H1 (cell line): ENCODE measurements at regions not wholly inside any gene's neighbourhood (a gene's known extent, or its start where the extent isn't known, plus 50 kb on each side); places are given as distances from the start of the nearest gene placed in this dataset.

Source experiments
- CTCF ChIA-PET: fragments of 300-600 bp; sonication (Branson Sonifier 250); formaldehyde crosslinking; loops from one replicate; lab custom pipeline; 2021; ENCODE audit not compliant: partially characterized antibody; lab: Charles Lee
- POLR2A ChIA-PET: fragments of 300-600 bp; sonication (Branson Sonifier 250); formaldehyde crosslinking; loops from one replicate; lab custom pipeline; 2021; ENCODE audit warnings: inconsistent platforms; ENCODE audit not compliant: partially characterized antibody; lab: Charles Lee
- DNase-seq, 2 experiments: peaks; one replicate each; pipeline versions ENCODE4 v3.0.0 to v3.0.0-alpha.2; 2010 to 2022; ENCODE audit warnings: low spot score in 2 of 2, low read depth in 1 of 2, mixed read lengths in 1 of 2
- FAIRE-seq: peaks from 2 replicates; lab custom pipeline; 2011; peaks lifted over from hg19 to GRCh38; lab: Jason Lieb, UNC
- H2AFZ ChIP-seq: 2 replicates; pipeline ENCODE4 v1.8.1; 2012; ENCODE audit warnings: low read length, inconsistent platforms
- H2AK5ac ChIP-seq: 2 replicates; pipeline ENCODE4 v1.6.1; 2013; ENCODE audit warnings: low read depth, low read length
- H2BK120ac ChIP-seq: replicated peaks from 2 replicates; pipeline ENCODE3; 2013; ENCODE audit warnings: low read depth, low read length, inconsistent platforms
- H2BK12ac ChIP-seq: 2 replicates; pipeline ENCODE4 v1.6.1; 2013; ENCODE audit warnings: low read depth, low read length
- H2BK15ac ChIP-seq: 2 replicates; pipeline ENCODE4 v1.6.1; 2013; ENCODE audit warnings: low read length
- H2BK20ac ChIP-seq: 2 replicates; pipeline ENCODE4 v1.6.1; 2013; ENCODE audit warnings: low read length
- H2BK5ac ChIP-seq: 2 replicates; pipeline ENCODE4 v1.6.1; 2013; ENCODE audit warnings: low read depth, low read length
- H3K14ac ChIP-seq: 2 replicates; pipeline ENCODE4 v1.6.1; 2013; ENCODE audit warnings: inconsistent platforms; ENCODE audit not compliant: insufficient read length
- H3K18ac ChIP-seq: 2 replicates; pipeline ENCODE4 v1.6.1; 2013; ENCODE audit warnings: low read length; ENCODE audit errors: extremely low read depth
- H3K23ac ChIP-seq: 2 replicates; pipeline ENCODE4 v1.6.1; 2013; ENCODE audit warnings: inconsistent platforms; ENCODE audit not compliant: insufficient read length
- H3K23me2 ChIP-seq: 2 replicates; pipeline ENCODE4 v1.6.1; 2013; ENCODE audit warnings: low read depth, low read length
- H3K27ac ChIP-seq: 2 replicates; pipeline ENCODE4 v1.6.1; 2011; ENCODE audit warnings: low read depth, low read length, inconsistent platforms
- H3K27me3 ChIP-seq, 4 experiments: replicated peaks in 1 of 4; 1 replicate in 1 of 4; 2 replicates in 3 of 4; pipeline versions ENCODE4 v1.6.1 to v1.8.1; 2011 to 2013; ENCODE audit warnings: low read length in 3 of 4, mild to moderate bottlenecking in 3 of 4, inconsistent platforms in 2 of 4, mixed read lengths in 2 of 4, moderate library complexity in 1 of 4; ENCODE audit not compliant: control insufficient read depth in 3 of 4, insufficient read depth in 3 of 4; ENCODE audit errors: extremely low read depth in 1 of 4
- H3K36me3 ChIP-seq, 4 experiments: 2 replicates each; pipeline versions ENCODE4 v1.6.1 to v1.8.1; 2011 to 2013; ENCODE audit warnings: mild to moderate bottlenecking in 4 of 4, low read length in 3 of 4, moderate library complexity in 2 of 4, control low read depth in 1 of 4, inconsistent platforms in 1 of 4; ENCODE audit not compliant: insufficient read depth in 4 of 4, control insufficient read depth in 2 of 4
- H3K4ac ChIP-seq: replicated peaks from 2 replicates; pipeline ENCODE3; 2013; ENCODE audit warnings: low read length, low read depth, mixed read lengths, inconsistent platforms; ENCODE audit not compliant: insufficient read length
- H3K4me1 ChIP-seq, 4 experiments: replicated peaks in 1 of 4; 1 replicate in 1 of 4; 2 replicates in 3 of 4; pipeline versions ENCODE4 v1.6.1 to v1.8.1; 2011 to 2013; ENCODE audit warnings: low read length in 3 of 4, inconsistent platforms in 2 of 4, mixed read lengths in 1 of 4; ENCODE audit not compliant: insufficient read depth in 4 of 4, control insufficient read depth in 3 of 4
- H3K4me2 ChIP-seq, 2 experiments: 2 replicates each; pipeline versions ENCODE4 v1.6.1 to v1.8.1; 2011 to 2013; ENCODE audit warnings: low read depth in 2 of 2, low read length in 2 of 2, control low read depth in 1 of 2, inconsistent platforms in 1 of 2, mild to moderate bottlenecking in 1 of 2; ENCODE audit not compliant: insufficient read depth in 1 of 2
- H3K4me3 ChIP-seq, 4 experiments: fragments of 200-600, 300-600 bp in 1 of 4; sonication (generic), shearing (Covaris generic), sonication (Bioruptor Twin) in 1 of 4; 2 replicates each; pipeline versions ENCODE4 v1.5.1 to v1.8.1; 2011 to 2016; ENCODE audit warnings: low read length in 4 of 4, low read depth in 3 of 4, control low read depth in 2 of 4, inconsistent platforms in 2 of 4, mild to moderate bottlenecking in 2 of 4, mixed read lengths in 1 of 4, moderate library complexity in 1 of 4; ENCODE audit not compliant: insufficient read depth in 2 of 4; ENCODE audit errors: extremely low read depth in 1 of 4
- H3K56ac ChIP-seq: replicated peaks from 2 replicates; pipeline ENCODE3; 2013; ENCODE audit warnings: low read depth, mild to moderate bottlenecking, mixed read lengths, low read length, inconsistent platforms; ENCODE audit not compliant: insufficient read length
- H3K79me1 ChIP-seq: 2 replicates; pipeline ENCODE4 v1.6.1; 2013; ENCODE audit warnings: low read depth, low read length, control low read depth
- H3K79me2 ChIP-seq, 2 experiments: 2 replicates each; pipeline versions ENCODE4 v1.6.1 to v1.8.1; 2012 to 2013; ENCODE audit warnings: low read length in 2 of 2, mild to moderate bottlenecking in 2 of 2, inconsistent platforms in 1 of 2; ENCODE audit not compliant: insufficient read depth in 2 of 2, control insufficient read depth in 1 of 2
- H3K9ac ChIP-seq, 4 experiments: replicated peaks in 1 of 4; 1 replicate in 1 of 4; 2 replicates in 3 of 4; pipeline versions ENCODE4 v1.6.1 to v1.8.1; 2011 to 2013; ENCODE audit warnings: low read depth in 3 of 4, low read length in 3 of 4, control low read depth in 2 of 4, mild to moderate bottlenecking in 2 of 4, moderate library complexity in 2 of 4, inconsistent platforms in 1 of 4; ENCODE audit errors: extremely low read depth in 1 of 4
- H3K9me3 ChIP-seq, 2 experiments: 2 replicates each; pipeline versions ENCODE4 v1.6.1 to v1.8.1; 2012 to 2013; ENCODE audit warnings: mild to moderate bottlenecking in 2 of 2, moderate library complexity in 2 of 2, control low read depth in 1 of 2, inconsistent platforms in 1 of 2, low read depth in 1 of 2, low read length in 1 of 2, mixed read lengths in 1 of 2; ENCODE audit not compliant: insufficient read depth in 2 of 2
- H4K20me1 ChIP-seq, 2 experiments: replicated peaks in 1 of 2; 2 replicates each; pipeline versions ENCODE3 to v1.8.1; 2011 to 2013; ENCODE audit warnings: inconsistent platforms in 2 of 2, low read length in 2 of 2, mild to moderate bottlenecking in 1 of 2; ENCODE audit not compliant: insufficient read depth in 2 of 2, control insufficient read depth in 1 of 2
- H4K5ac ChIP-seq: 2 replicates; pipeline ENCODE4 v1.6.1; 2013; ENCODE audit warnings: low read length, low read depth, mixed read lengths, inconsistent platforms; ENCODE audit not compliant: insufficient read length
- H4K8ac ChIP-seq: 2 replicates; pipeline ENCODE4 v1.8.0; 2013; ENCODE audit warnings: mild to moderate bottlenecking, moderate library complexity, low read length, inconsistent platforms; ENCODE audit not compliant: insufficient read depth; ENCODE audit errors: extremely low read depth
- H4K91ac ChIP-seq: replicated peaks from 2 replicates; pipeline ENCODE3; 2013; ENCODE audit warnings: low read length, mixed read lengths, inconsistent platforms; ENCODE audit not compliant: insufficient read length
- NANOG ChIP-seq: IDR thresholded peaks from 2 replicates; pipeline ENCODE4 v1.6.1; 2011; ENCODE audit warnings: low read length, low read depth, mild to moderate bottlenecking, inconsistent platforms; ENCODE audit not compliant: insufficient read depth, poor library complexity, severe bottlenecking
- SP4 ChIP-seq: IDR thresholded peaks from 2 replicates; pipeline ENCODE4 v1.6.1; 2012; ENCODE audit warnings: low read length, inconsistent platforms
- TBP ChIP-seq: IDR thresholded peaks from 2 replicates; pipeline ENCODE4 v1.6.1; 2011; ENCODE audit warnings: low read depth, low read length, improper control_type of control experiment
- ZNF274 ChIP-seq: IDR thresholded peaks from 2 replicates; pipeline ENCODE4 v1.7.0; 2012; ENCODE audit warnings: low read length, borderline replicate concordance; ENCODE audit errors: extremely low read depth
- WGBS, 2 experiments: shearing (Covaris generic) in 1 of 2; methylation state at CpG; one replicate each; pipeline versions ENCODE4 v1.1.6 to v1.1.7; 2013 to 2015; ENCODE audit warnings: low lambda C conversion rate in 2 of 2, mixed read lengths in 2 of 2, inconsistent platforms in 1 of 2, low coverage in 1 of 2, missing lambda C conversion rate in 1 of 2; ENCODE audit not compliant: insufficient replicate concordance in 2 of 2, insufficient coverage in 1 of 2, insufficient read length in 1 of 2; ENCODE audit errors: extremely low coverage in 1 of 2, missing lambda C conversion rate in 1 of 2; 5-methylcytosine and 5-hydroxymethylcytosine counted together
- TF ChIP-seq, protein P1 (sequence below): IDR thresholded peaks from 2 replicates; pipeline ENCODE4 v1.6.1; 2011; ENCODE audit warnings: low read length, improper control_type of control experiment

DNA sequence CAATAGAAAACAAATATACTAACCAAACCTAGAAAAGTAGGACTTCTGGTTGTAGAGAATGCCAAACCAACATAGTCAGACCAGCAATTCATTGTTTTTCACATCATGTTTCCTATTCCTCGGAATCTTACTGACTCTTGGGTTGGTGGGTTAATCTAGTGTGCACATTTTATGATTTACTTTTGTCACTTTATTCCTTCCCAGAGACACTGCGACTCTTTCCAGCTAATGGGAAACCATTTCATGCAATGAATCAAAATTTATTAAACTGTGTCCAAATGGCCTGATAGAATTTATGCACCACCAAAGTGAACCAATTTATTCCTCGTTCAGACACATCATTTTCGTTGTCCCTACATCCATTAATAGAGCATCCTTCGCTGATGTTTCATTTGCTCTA is 464.9 kb downstream of the RPS29 start:
- Histone ChIP-seq H2BK20ac (no peak overlapping the region), H3K9ac (no peak overlapping the region), H3K4me2 (no peak overlapping the region), H4K8ac (no peak overlapping the region), H3K27ac (no peak overlapping the region), H2AFZ (no peak overlapping the region), H2AK5ac (no peak overlapping the region), H3K36me3 (no peaks in the 10 kb centered on the region), H2BK15ac (no peak overlapping the region), H2BK5ac (no peak overlapping the region), H3K18ac (no peak overlapping the region), H3K4me3 (no peak overlapping the region), H2BK12ac (no peak overlapping the region), H3K27me3 (no peaks in the 10 kb centered on the region), H4K5ac (no peak overlapping the region), H3K4ac (no peak overlapping the region), H3K79me2 (no peaks in the 10 kb centered on the region), H4K20me1 (no peaks in the 10 kb centered on the region), H3K56ac (no peak overlapping the region), H3K79me1 (no peaks in the 10 kb centered on the region), H4K91ac (no peak overlapping the region), H3K23me2 (no peaks in the 10 kb centered on the region), H3K14ac (no peak overlapping the region), H2BK120ac (no peak overlapping the region), H3K9me3 (no peaks in the 10 kb centered on the region), H3K23ac (no peak overlapping the region), H3K4me1 (no peaks in the 10 kb centered on the region)
- POLR2A ChIA-PET = no interaction called here
- DNase-seq = no peak
- CTCF ChIA-PET = no interaction called here
- 84% methylated on average over 5 of the region's 5 CpGs; no CpG with 5 or more reads in 1 of the 2 experiments for WGBS, 2 experiments
- FAIRE-seq = no peak
- TF ChIP-seq NANOG (no peak), TBP (no peak), SP4 (no peak), ZNF274 (no peak)
- TF ChIP-seq, protein P1, sequence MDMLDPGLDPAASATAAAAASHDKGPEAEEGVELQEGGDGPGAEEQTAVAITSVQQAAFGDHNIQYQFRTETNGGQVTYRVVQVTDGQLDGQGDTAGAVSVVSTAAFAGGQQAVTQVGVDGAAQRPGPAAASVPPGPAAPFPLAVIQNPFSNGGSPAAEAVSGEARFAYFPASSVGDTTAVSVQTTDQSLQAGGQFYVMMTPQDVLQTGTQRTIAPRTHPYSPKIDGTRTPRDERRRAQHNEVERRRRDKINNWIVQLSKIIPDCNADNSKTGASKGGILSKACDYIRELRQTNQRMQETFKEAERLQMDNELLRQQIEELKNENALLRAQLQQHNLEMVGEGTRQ = no peak
